GM23338 (cell line): ENCODE measurements at regions not wholly inside any gene's neighbourhood (a gene's known extent, or its start where the extent isn't known, plus 50 kb on each side); places are given as distances from the start of the nearest gene placed in this dataset.

ENCODE experiments used
- EZH2 ChIP-seq: fragments of 200-600 bp; sonication (generic); IDR thresholded peaks from one replicate; pipeline ENCODE4 v1.8.0; 2017; ENCODE audit warnings: antibody characterized with exemption, mild to moderate bottlenecking, low read depth; ENCODE audit not compliant: unreplicated experiment
- EZH2phosphoT487 ChIP-seq: fragments of 200-600 bp; sonication (generic); IDR thresholded peaks from one replicate; pipeline ENCODE4 v1.8.1; 2018; ENCODE audit warnings: antibody characterized with exemption; ENCODE audit not compliant: unreplicated experiment
- POLR2AphosphoS5 ChIP-seq: IDR thresholded peaks from 2 replicates; pipeline ENCODE4 v1.6.1; 2016; ENCODE audit warnings: antibody characterized with exemption, low read depth
- TF ChIP-seq, protein P1 (sequence below), 2 experiments: fragments of 200-600 bp in 1 of 2; sonication (generic) in 1 of 2; conservative IDR thresholded peaks; 2 replicates each; pipeline versions ENCODE4 v1.5.1 to v1.6.1; 2016 to 2017; ENCODE audit warnings: antibody characterized with exemption in 2 of 2, low read depth in 2 of 2, mild to moderate bottlenecking in 2 of 2, moderate library complexity in 1 of 2
- TF ChIP-seq, protein P2 (sequence below): IDR thresholded peaks from one replicate; pipeline ENCODE4 v1.6.1; 2018; ENCODE audit warnings: antibody characterized with exemption; ENCODE audit not compliant: unreplicated experiment

DNA sequence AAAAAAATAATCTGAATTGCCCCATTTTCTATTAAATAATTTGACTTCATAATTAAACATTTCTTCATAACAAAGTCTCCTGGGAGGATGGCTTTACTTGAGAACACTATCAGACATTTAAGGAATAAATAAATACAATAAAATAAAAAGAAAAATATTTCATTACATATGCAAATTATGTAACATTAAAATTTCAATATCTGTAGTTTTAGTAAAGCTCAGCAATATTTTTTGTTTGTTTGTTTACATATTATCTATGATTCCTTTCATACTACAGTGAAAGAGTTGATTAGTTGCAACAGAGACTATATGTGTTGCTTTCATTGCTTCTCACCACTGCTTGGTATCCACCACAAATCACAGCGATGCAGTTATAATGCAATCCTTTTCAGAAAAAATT is 474.9 kb upstream of the GJE1 start:
- TF ChIP-seq, protein P1, sequence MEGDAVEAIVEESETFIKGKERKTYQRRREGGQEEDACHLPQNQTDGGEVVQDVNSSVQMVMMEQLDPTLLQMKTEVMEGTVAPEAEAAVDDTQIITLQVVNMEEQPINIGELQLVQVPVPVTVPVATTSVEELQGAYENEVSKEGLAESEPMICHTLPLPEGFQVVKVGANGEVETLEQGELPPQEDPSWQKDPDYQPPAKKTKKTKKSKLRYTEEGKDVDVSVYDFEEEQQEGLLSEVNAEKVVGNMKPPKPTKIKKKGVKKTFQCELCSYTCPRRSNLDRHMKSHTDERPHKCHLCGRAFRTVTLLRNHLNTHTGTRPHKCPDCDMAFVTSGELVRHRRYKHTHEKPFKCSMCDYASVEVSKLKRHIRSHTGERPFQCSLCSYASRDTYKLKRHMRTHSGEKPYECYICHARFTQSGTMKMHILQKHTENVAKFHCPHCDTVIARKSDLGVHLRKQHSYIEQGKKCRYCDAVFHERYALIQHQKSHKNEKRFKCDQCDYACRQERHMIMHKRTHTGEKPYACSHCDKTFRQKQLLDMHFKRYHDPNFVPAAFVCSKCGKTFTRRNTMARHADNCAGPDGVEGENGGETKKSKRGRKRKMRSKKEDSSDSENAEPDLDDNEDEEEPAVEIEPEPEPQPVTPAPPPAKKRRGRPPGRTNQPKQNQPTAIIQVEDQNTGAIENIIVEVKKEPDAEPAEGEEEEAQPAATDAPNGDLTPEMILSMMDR (conservative IDR thresholded peaks at IDR 0.05; ENCODE audit: low read depth in 2 of 2): no peak
- TF ChIP-seq EZH2 (no peak), EZH2phosphoT487 (no peak), POLR2AphosphoS5 (no peak)
- TF ChIP-seq, protein P2, sequence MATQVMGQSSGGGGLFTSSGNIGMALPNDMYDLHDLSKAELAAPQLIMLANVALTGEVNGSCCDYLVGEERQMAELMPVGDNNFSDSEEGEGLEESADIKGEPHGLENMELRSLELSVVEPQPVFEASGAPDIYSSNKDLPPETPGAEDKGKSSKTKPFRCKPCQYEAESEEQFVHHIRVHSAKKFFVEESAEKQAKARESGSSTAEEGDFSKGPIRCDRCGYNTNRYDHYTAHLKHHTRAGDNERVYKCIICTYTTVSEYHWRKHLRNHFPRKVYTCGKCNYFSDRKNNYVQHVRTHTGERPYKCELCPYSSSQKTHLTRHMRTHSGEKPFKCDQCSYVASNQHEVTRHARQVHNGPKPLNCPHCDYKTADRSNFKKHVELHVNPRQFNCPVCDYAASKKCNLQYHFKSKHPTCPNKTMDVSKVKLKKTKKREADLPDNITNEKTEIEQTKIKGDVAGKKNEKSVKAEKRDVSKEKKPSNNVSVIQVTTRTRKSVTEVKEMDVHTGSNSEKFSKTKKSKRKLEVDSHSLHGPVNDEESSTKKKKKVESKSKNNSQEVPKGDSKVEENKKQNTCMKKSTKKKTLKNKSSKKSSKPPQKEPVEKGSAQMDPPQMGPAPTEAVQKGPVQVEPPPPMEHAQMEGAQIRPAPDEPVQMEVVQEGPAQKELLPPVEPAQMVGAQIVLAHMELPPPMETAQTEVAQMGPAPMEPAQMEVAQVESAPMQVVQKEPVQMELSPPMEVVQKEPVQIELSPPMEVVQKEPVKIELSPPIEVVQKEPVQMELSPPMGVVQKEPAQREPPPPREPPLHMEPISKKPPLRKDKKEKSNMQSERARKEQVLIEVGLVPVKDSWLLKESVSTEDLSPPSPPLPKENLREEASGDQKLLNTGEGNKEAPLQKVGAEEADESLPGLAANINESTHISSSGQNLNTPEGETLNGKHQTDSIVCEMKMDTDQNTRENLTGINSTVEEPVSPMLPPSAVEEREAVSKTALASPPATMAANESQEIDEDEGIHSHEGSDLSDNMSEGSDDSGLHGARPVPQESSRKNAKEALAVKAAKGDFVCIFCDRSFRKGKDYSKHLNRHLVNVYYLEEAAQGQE: no peak
